Loucy (cell line): ENCODE measurements at regions not wholly inside any gene's neighbourhood (a gene's known extent, or its start where the extent isn't known, plus 50 kb on each side); places are given as distances from the start of the nearest gene placed in this dataset.

Experiments used
- H2AFZ ChIP-seq: fragments of 200-600 bp; sonication (generic); 2 replicates; pipeline ENCODE4 v1.6.0; 2016; ENCODE audit warnings: antibody characterized with exemption, mild to moderate bottlenecking, low read length, moderate library complexity
- H3F3A ChIP-seq: fragments of 200-600 bp; 2 replicates; pipeline ENCODE4 v1.6.0; 2016; ENCODE audit warnings: antibody characterized with exemption, low read depth, mild to moderate bottlenecking
- H3K27me3 ChIP-seq: fragments of 200-600 bp; sonication (generic); 2 replicates; pipeline ENCODE4 v1.6.1; 2014; ENCODE audit warnings: low read length, mild to moderate bottlenecking; ENCODE audit not compliant: insufficient read depth, poor library complexity, severe bottlenecking
- H3K36me3 ChIP-seq: fragments of 200-600 bp; sonication (generic); 2 replicates; pipeline ENCODE4 v1.6.1; 2016; ENCODE audit warnings: low read length; ENCODE audit not compliant: insufficient read depth
- H3K4me1 ChIP-seq: fragments of 200-600 bp; sonication (generic); 2 replicates; pipeline ENCODE4 v1.5.1; 2014; ENCODE audit warnings: low read length, mild to moderate bottlenecking; ENCODE audit not compliant: insufficient read depth, poor library complexity, severe bottlenecking
- H3K4me2 ChIP-seq: fragments of 200-600 bp; sonication (generic); 2 replicates; pipeline ENCODE4 v1.6.0; 2014; ENCODE audit warnings: antibody characterized with exemption, low read length, low read depth, mild to moderate bottlenecking; ENCODE audit not compliant: poor library complexity, severe bottlenecking
- H3K4me3 ChIP-seq: fragments of 200-600 bp; sonication (generic); 2 replicates; pipeline ENCODE4 v1.5.1; 2014; ENCODE audit warnings: low read length, mild to moderate bottlenecking, mixed read lengths; ENCODE audit not compliant: poor library complexity, severe bottlenecking
- H3K79me2 ChIP-seq: fragments of 200-600 bp; sonication (generic); 2 replicates; pipeline ENCODE4 v1.6.1; 2014; ENCODE audit warnings: low read length; ENCODE audit not compliant: insufficient read depth
- H3K9ac ChIP-seq: fragments of 200-600 bp; sonication (generic); 2 replicates; pipeline ENCODE4 v1.6.0; 2014; ENCODE audit warnings: mild to moderate bottlenecking, low read depth, low read length, moderate library complexity; ENCODE audit not compliant: poor library complexity, severe bottlenecking
- H3K9me2 ChIP-seq: fragments of 200-600 bp; sonication (generic); replicated peaks from 2 replicates; pipeline ENCODE4 v1.6.1; 2016; ENCODE audit warnings: low read depth, low read length, mixed read lengths
- H3K9me3 ChIP-seq: fragments of 200-600 bp; sonication (generic); 2 replicates; pipeline ENCODE4 v1.6.1; 2014; ENCODE audit warnings: mild to moderate bottlenecking, antibody characterized with exemption, low read length, low read depth; ENCODE audit not compliant: insufficient read depth
- H4K20me1 ChIP-seq: fragments of 200-600 bp; sonication (generic); 2 replicates; pipeline ENCODE4 v1.6.0; 2014; ENCODE audit warnings: antibody characterized with exemption, low read length, mild to moderate bottlenecking; ENCODE audit not compliant: insufficient read depth, poor library complexity, severe bottlenecking
- CTCF ChIP-seq: fragments of 200-600 bp; sonication (generic); conservative IDR thresholded peaks from 2 replicates; pipeline ENCODE4 v1.5.1; 2014; ENCODE audit warnings: mild to moderate bottlenecking, antibody characterized with exemption, low read length
- EZH2phosphoT487 ChIP-seq: fragments of 200-600 bp; IDR thresholded peaks from 2 replicates; pipeline ENCODE4 v1.6.1; 2018; ENCODE audit warnings: antibody characterized with exemption, mild to moderate bottlenecking, moderate library complexity, borderline replicate concordance

- Histone ChIP-seq H3K27me3 (no peaks in the 10 kb centered on the region), H3K36me3 (no peaks in the 10 kb centered on the region), H3K9me2 (no peaks in the 10 kb centered on the region), H3K4me1 (no peaks in the 10 kb centered on the region), H4K20me1 (no peaks in the 10 kb centered on the region), H3K79me2 (no peaks in the 10 kb centered on the region), H3K9me3 (no peaks in the 10 kb centered on the region), H3K4me3 (no peak overlapping the region), H3F3A (no peaks in the 10 kb centered on the region), H3K9ac (no peak overlapping the region), H2AFZ (no peak overlapping the region), H3K4me2 (no peak overlapping the region)
- no peak for TF ChIP-seq CTCF
- TF ChIP-seq EZH2phosphoT487: no peak
These were observed 192.0 kb downstream of the BCHE start for GRCh38 chr3:165645191-165645590.

GRCh38 chr3:165644331-165644730 lies 192.9 kb downstream of the BCHE start:
- no peaks in the 10 kb centered on the region for H3K27me3 ChIP-seq
- H4K20me1 ChIP-seq: no peaks in the 10 kb centered on the region
- no peak overlapping the region for H3K4me3 ChIP-seq
- H3K9ac ChIP-seq: no peak overlapping the region
- no peaks in the 10 kb centered on the region for H3K36me3 ChIP-seq
- H3K79me2 ChIP-seq: no peaks in the 10 kb centered on the region
- no peak overlapping the region for H3K4me2 ChIP-seq
- H2AFZ ChIP-seq: no peak overlapping the region
- H3K4me1 ChIP-seq: no peaks in the 10 kb centered on the region
- no peak for TF ChIP-seq EZH2phosphoT487
- no peak for TF ChIP-seq CTCF
- no peaks in the 10 kb centered on the region for H3F3A ChIP-seq
- H3K9me3 ChIP-seq: no peaks in the 10 kb centered on the region
- H3K9me2 ChIP-seq: no peaks in the 10 kb centered on the region

- H3K4me3 ChIP-seq: no peak overlapping the region
- no peaks in the 10 kb centered on the region for H3K27me3 ChIP-seq
- no peak overlapping the region for H3K9ac ChIP-seq
- H3F3A ChIP-seq: no peaks in the 10 kb centered on the region
- no peaks in the 10 kb centered on the region for H3K9me2 ChIP-seq
- H3K4me1 ChIP-seq: no peaks in the 10 kb centered on the region
- H4K20me1 ChIP-seq: no peaks in the 10 kb centered on the region
- H3K4me2 ChIP-seq: no peak overlapping the region
- peak overlapping the region; percentile 35; the same call in 1 of the 2 replicates for H2AFZ ChIP-seq
- H3K9me3 ChIP-seq: no peaks in the 10 kb centered on the region
- no peaks in the 10 kb centered on the region for H3K36me3 ChIP-seq
- no peaks in the 10 kb centered on the region for H3K79me2 ChIP-seq
- no peak for TF ChIP-seq CTCF
- TF ChIP-seq EZH2phosphoT487: no peak
These were observed 193.8 kb downstream of the BCHE start for GRCh38 chr3:165643425-165643824.
